Stimulated activated CD8-positive, alpha-beta memory T cell treated with anti-CD3 and anti-CD28 coated beads, Interleukin-15, amount 100 ng/mL, for 48 hours (primary cell): ENCODE measurements at regions not wholly inside any gene's neighbourhood (a gene's known extent, or its start where the extent isn't known, plus 50 kb on each side); places are given as distances from the start of the nearest gene placed in this dataset.

Experiments
- DNase-seq, 2 donors: peaks; one replicate each; pipeline ENCODE4 v3.0.0-alpha.2; 2020; ENCODE audit warnings: low read depth in 2 of 2

GRCh38 chr15:94677202-94677790 is 445.9 kb downstream of the MCTP2 start:
- DNase-seq: no peak

GRCh38 chr15:94682171-94682570 is 450.8 kb downstream of the MCTP2 start:
- DNase-seq: no peak

GRCh38 chr15:94683902-94684301 is 452.5 kb downstream of the MCTP2 start:
- no peak for DNase-seq

- DNase-seq: no peak
Measured at GRCh38 chr15:94691169-94691568, 459.8 kb downstream of the MCTP2 start.

GRCh38 chr15:94692710-94693109 is 461.3 kb downstream of the MCTP2 start:
- DNase-seq: no peak

GRCh38 chr15:94700211-94700610 is 468.9 kb downstream of the MCTP2 start:
- DNase-seq: no peak

- no peak for DNase-seq
Measured at GRCh38 chr15:94701281-94701985, 470.1 kb downstream of the MCTP2 start.

GRCh38 chr15:94703596-94703995 is 472.2 kb downstream of the MCTP2 start:
- no peak for DNase-seq

- no peak for DNase-seq
Measured at GRCh38 chr15:94704421-94704820, 473.1 kb downstream of the MCTP2 start.

- no peak for DNase-seq
Measured at GRCh38 chr15:94704946-94705345, 473.6 kb downstream of the MCTP2 start.

- no peak for DNase-seq
Measured at GRCh38 chr15:94709319-94709718, 478.0 kb downstream of the MCTP2 start.

- no peak for DNase-seq
Measured at GRCh38 chr15:94722024-94722636, 490.8 kb downstream of the MCTP2 start.

GRCh38 chr15:94723801-94724200 is 492.4 kb downstream of the MCTP2 start:
- no peak for DNase-seq

GRCh38 chr15:94731286-94731685 is 499.9 kb downstream of the MCTP2 start:
- no peak for DNase-seq

GRCh38 chr15:94734460-94734859 is 503.1 kb downstream of the MCTP2 start:
- DNase-seq: no peak

- DNase-seq: no peak
Measured at GRCh38 chr15:94736236-94736635, 504.9 kb downstream of the MCTP2 start.

GRCh38 chr15:94739639-94740038 is 508.3 kb downstream of the MCTP2 start:
- DNase-seq: no peak

GRCh38 chr15:94740469-94740868 is 509.1 kb downstream of the MCTP2 start:
- no peak for DNase-seq

GRCh38 chr15:94743668-94744067 is 512.3 kb downstream of the MCTP2 start:
- no peak for DNase-seq

GRCh38 chr15:94744080-94744793 is 512.9 kb downstream of the MCTP2 start:
- no peak for DNase-seq

GRCh38 chr15:94745371-94745770 is 514.0 kb downstream of the MCTP2 start:
- DNase-seq: no peak

- no peak for DNase-seq
Measured at GRCh38 chr15:94747510-94747909, 516.1 kb downstream of the MCTP2 start.
